ENCODE measurements at regions not wholly inside any gene's neighbourhood (a gene's known extent, or its start where the extent isn't known, plus 50 kb on each side); places are given as distances from the start of the nearest gene placed in this dataset.

DNA sequence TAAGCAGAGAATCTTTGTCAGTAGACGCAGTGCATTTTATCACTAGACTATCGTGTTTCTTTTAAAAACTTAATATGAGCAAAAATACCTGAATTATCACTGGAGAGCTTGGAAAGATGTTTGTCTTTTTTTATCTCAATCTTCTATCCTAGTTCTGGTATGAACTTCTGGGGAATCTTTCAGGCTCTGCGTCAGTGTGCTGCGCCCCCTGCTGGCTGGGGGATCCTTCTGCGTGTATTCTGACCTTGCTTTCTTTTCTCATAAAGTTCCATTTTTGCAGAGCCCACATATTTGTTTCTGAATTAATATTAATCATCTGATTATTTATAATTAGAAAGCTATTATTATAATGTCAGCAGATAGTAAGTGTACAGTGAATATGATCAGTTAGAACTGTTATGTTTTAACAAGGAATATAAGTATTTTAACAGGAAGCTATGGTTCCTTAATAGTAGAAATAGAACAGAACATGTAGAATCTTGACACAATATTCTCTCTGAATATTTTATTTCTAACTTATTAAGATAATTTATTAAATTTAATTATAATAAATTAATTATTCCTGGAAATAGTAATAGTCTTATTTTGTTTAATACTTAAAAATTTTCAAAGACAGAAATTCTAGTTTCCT lies 945.0 kb upstream of the CRIM1 start:
- no peak for TF ChIP-seq POLR2AphosphoS5 (IDR thresholded peaks at IDR 0.05; ENCODE audit: low read depth, low read length)
- TF ChIP-seq TAF1 (IDR thresholded peaks at IDR 0.05; ENCODE audit: borderline replicate concordance, low read depth, low read length), result no peak
